Hematopoietic multipotent progenitor cell treated with erythropoietin and hydrocortisone succinate and interleukin-3 and kit ligand, for 15 days (in vitro differentiated cells): ENCODE measurements at regions not wholly inside any gene's neighbourhood (a gene's known extent, or its start where the extent isn't known, plus 50 kb on each side); places are given as distances from the start of the nearest gene placed in this dataset.
"Not testable (repeated sequence)": the region's sequence is repeated elsewhere in the genome, so short reads cannot be mapped to it uniquely, and the experiment has no call there.

Source experiments
- DNase-seq: peaks from one replicate; pipeline ENCODE4 v3.0.0-alpha.2; 2015; ENCODE audit warnings: low spot score

- DNase-seq, result no peak
These were observed 376.1 kb downstream of the LMO7 start for GRCh38 chr13:76012091-76012721.

GRCh38 chr13:76009267-76009890 lies 373.2 kb downstream of the LMO7 start:
- DNase-seq, result no peak

- no peak for DNase-seq
These were observed 368.3 kb downstream of the LMO7 start for GRCh38 chr13:76004416-76004815.

GRCh38 chr13:76000131-76000530 lies 364.0 kb downstream of the LMO7 start:
- no peak for DNase-seq

GRCh38 chr13:75996582-75996981 lies 360.5 kb downstream of the LMO7 start:
- DNase-seq, result no peak

- no peak for DNase-seq
These were observed 359.8 kb downstream of the LMO7 start for GRCh38 chr13:75995966-75996365.

GRCh38 chr13:75993823-75994222 lies 357.7 kb downstream of the LMO7 start:
- no peak for DNase-seq

- no peak for DNase-seq
These were observed 357.1 kb downstream of the LMO7 start for GRCh38 chr13:75993241-75993640.

- DNase-seq, result no peak
These were observed 350.7 kb downstream of the LMO7 start for GRCh38 chr13:75986818-75987217.

GRCh38 chr13:75985132-75985531 lies 349.0 kb downstream of the LMO7 start:
- DNase-seq, result peak; percentile 2

GRCh38 chr13:75978818-75979217 lies 342.7 kb downstream of the LMO7 start:
- DNase-seq, result no peak

- no peak for DNase-seq
These were observed 332.1 kb downstream of the LMO7 start for GRCh38 chr13:75968103-75968838.

GRCh38 chr13:75963302-75963701 lies 327.2 kb downstream of the LMO7 start:
- no peak for DNase-seq

- no peak for DNase-seq
These were observed 325.8 kb downstream of the LMO7 start for GRCh38 chr13:75961911-75962310.

GRCh38 chr13:75960538-75960994 lies 324.4 kb downstream of the LMO7 start:
- no peak for DNase-seq

GRCh38 chr13:75959861-75960481 lies 323.8 kb downstream of the LMO7 start:
- DNase-seq, result no peak

GRCh38 chr13:75953589-75953988 lies 317.5 kb downstream of the LMO7 start:
- DNase-seq, result not testable (repeated sequence)

- no peak for DNase-seq
These were observed 311.3 kb downstream of the LMO7 start for GRCh38 chr13:75947448-75947847.

GRCh38 chr13:75946536-75947284 lies 310.6 kb downstream of the LMO7 start:
- no peak for DNase-seq

- DNase-seq, result no peak
These were observed 309.8 kb downstream of the LMO7 start for GRCh38 chr13:75945841-75946482.

GRCh38 chr13:75938811-75939560 lies 302.9 kb downstream of the LMO7 start:
- DNase-seq, result no peak
